GM21381 (cell line): ENCODE measurements at regions not wholly inside any gene's neighbourhood (a gene's known extent, or its start where the extent isn't known, plus 50 kb on each side); places are given as distances from the start of the nearest gene placed in this dataset.
A peak's percentile ranks its signal among the peaks of the same experiment; 100 is the strongest.

Experiments
- ATAC-seq: cut with Tn5 transposase; IDR thresholded peaks from one replicate; pipeline ENCODE4 v1.9.1; 2021; ENCODE audit warnings: mild to moderate bottlenecking, moderate library complexity; ENCODE audit not compliant: unreplicated experiment

- ATAC-seq: no peak
Measured at GRCh38 chr6:14721103-14721758, 524.6 kb upstream of the JARID2 start.

GRCh38 chr6:14722001-14722562, 523.8 kb upstream of the JARID2 start:
- ATAC-seq: no peak

- ATAC-seq: no peak
Measured at GRCh38 chr6:14722704-14723103, 523.2 kb upstream of the JARID2 start.

- ATAC-seq: no peak
Measured at GRCh38 chr6:14723535-14724086, 522.3 kb upstream of the JARID2 start.

DNA sequence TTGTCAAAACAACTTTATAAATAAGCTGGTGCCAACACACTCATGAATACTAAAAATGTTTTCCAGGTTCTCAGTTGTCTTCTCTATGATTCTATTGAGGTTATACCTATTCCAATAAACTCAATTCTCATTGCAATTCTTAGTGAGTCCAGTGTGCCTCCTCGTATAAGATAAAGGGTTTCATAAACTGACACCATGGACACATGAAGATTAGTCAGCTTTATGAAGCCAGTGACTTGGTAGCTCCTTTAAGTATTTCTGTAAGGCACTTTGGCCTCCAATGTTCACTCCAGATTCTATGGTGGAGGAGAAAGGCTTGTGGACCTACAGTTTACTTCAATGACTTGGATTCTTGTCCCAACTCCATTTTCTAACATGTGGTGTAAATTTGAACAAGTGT, 521.3 kb upstream of the JARID2 start:
- no peak for ATAC-seq

- no peak for ATAC-seq
Measured at GRCh38 chr6:14726816-14727493, 518.9 kb upstream of the JARID2 start.

- ATAC-seq: no peak
Measured at GRCh38 chr6:14727494-14728395, 518.1 kb upstream of the JARID2 start.

GRCh38 chr6:14728396-14729024, 517.4 kb upstream of the JARID2 start:
- no peak for ATAC-seq

- no peak for ATAC-seq
Measured at GRCh38 chr6:14729129-14729871, 516.6 kb upstream of the JARID2 start.

GRCh38 chr6:14730654-14731053, 515.2 kb upstream of the JARID2 start:
- ATAC-seq: no peak

GRCh38 chr6:14731611-14732010, 514.3 kb upstream of the JARID2 start:
- no peak for ATAC-seq

DNA sequence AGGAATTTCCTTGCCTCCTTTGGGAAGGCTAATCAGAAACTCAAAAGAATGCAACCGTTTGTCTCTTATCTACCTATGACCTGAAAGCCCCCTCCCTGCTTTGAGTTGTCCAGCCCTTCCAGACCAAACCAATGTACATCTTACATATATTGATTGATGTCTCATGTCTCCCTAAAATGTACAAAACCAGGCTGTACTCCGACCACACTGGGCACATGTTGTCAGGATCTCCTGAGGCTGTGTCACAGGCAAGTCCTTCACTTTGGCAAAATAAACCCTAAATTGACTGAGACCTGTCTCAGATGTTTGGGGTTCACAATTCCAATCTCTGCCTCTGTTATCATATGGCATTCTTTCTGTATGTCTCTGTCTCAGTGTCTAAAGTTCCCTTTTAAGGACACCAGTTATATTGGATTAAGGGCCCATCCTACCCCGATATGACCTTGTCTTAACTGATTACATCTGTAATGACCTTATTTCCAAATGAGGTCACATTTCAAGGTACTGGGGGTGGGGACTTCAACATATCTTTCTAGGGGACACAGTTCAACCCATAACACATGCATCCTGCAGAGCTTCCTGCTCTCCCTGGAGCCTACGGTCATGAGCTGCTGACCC, 513.5 kb upstream of the JARID2 start:
- ATAC-seq: no peak

DNA sequence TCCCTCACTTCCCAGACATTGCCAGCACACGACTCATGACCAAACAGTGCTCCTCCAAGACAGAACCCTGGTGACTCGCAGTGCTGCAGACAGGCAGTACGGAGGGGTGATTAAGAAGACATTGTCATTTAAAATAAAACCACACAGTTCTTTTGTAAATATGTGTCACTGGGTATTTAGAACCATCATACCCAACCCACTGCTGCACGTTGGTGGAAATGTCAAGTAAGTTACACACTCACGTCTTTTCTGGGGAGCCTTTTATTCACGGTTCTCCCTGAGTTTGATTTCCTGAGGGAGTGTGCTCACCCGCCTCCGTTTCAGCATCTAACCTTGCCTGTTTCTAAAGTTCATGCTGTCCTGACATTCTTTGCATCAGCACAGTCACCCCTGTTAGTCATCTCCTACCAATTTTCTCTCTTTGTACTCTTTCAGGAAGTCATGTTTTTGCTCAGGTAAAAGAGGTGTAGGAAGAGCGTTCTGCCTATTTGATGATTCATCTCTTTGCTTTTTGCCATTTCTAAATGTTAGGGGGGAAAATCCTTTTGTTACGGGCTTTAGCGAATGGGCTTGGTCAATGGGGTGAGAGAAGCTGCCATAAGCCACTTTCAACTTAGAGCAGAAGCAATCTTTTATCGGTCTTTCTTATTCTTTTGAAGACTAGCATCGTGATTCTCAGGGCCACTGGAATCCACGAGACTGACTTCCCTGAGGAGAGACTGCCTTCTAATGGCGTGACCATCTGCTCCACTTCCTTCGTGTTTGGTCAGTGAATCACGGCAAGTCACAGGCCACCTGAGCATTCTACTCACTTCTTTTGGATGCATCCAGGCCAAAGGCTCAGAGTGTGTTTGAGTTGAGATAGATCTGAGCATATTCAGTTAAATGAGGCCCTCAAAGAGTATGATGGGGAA, 512.8 kb upstream of the JARID2 start:
- ATAC-seq: no peak

DNA sequence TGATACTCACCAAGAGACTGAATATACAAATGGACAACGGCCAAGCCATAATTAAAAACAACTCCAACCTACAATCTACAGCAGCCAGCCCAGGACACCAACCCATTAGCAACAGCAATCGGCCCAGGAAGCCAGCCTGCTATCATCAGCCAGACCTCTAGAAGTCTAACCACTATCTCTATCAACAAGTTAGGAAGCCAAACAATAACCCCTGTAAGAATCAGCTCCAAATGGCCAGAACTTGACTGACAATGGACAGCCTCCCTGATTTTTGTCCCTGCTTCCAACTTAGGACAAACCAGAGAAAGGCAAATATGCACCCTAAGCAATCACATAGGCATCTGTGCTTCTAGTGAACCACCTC, 511.8 kb upstream of the JARID2 start:
- no peak for ATAC-seq

DNA sequence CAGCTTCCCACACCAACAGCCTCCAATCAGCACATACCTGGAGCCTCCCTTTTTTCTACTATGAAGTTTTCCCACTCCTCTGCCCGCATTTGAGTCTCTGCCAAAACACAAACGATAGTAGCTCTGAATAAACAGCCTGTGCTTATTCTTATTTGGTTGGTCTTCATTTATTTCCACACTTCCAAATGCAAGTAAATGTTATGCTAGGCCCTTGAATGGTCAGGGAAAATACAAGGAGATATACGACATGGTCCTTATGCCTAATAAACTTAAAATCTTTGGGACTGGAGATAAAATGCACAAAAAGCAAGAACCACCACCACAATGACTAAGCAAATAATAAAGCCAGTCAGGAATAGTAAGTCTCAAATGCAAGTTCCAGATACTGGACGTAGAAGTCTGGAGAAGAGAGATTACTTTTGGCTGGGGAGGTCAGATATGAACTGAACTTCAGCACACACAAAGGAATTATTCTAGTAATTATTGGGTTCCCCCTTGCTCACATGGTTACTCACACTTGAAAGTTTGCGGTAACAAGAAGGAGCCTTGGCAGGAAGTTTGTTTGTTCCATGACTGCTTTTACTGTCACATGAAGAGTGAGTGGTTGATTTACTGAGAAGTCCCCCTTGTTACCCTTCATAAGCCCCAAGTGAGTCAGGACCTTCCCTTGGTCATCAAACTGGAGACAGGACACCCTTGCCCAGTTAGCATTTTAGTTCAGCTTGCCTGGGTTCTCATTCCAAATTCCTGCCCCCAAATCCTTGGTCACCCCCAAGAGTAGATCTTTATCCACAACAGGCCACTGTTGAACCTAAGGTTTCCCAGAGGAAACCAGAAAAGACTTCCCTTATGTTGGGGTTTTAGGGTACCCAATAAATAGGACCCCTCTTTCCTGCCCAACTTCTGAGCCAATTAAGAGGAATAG, 511.2 kb upstream of the JARID2 start:
- peak; percentile 77 for ATAC-seq

GRCh38 chr6:14735956-14736486, 509.8 kb upstream of the JARID2 start:
- no peak for ATAC-seq

DNA sequence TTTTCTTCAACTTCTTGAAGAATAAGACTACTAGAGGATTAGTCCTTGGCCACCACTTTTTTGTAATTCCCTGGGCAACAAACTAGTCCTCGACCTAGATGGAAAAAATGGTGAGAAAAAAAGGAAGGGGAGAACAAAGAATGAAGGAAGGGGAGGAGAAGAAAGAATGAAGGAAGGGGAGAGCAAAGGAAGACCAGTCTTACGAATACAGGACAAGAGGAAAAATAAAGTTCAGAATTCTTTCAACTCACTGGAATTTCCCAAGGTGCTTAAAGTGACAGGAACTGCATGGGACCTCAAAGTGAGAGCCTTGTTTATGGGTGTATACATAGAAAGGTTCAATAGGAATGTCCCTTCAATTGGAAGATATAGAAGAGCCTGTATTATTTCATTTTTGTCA, 509.3 kb upstream of the JARID2 start:
- ATAC-seq: no peak
